ENCODE measurements at regions not wholly inside any gene's neighbourhood (a gene's known extent, or its start where the extent isn't known, plus 50 kb on each side); places are given as distances from the start of the nearest gene placed in this dataset.

DNA sequence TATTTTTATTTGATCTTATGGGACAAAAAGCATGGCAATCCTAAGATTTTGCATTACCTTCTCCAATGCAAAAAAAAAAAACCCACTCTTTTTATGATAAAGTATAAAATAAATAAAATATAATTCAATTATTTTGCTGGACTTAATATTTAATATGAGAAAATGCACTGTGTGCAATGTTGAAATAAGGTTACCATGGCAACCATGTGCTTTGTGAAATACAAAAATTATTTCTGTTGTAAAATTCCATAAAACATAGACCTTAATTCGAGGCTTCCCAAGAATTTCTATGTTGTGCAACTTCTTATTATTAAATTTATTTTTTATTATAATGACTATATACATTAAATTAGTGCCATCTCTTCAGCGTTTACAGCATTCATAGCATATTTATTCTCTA, 989.5 kb downstream of the MRPL39 start:
- H3K4me1 ChIP-seq, result no peaks in the 10 kb centered on the region
- no peak overlapping the region for H3K4me3 ChIP-seq
- DNase-seq (no peak), ATAC-seq (no peak)
- TF ChIP-seq, protein P1, sequence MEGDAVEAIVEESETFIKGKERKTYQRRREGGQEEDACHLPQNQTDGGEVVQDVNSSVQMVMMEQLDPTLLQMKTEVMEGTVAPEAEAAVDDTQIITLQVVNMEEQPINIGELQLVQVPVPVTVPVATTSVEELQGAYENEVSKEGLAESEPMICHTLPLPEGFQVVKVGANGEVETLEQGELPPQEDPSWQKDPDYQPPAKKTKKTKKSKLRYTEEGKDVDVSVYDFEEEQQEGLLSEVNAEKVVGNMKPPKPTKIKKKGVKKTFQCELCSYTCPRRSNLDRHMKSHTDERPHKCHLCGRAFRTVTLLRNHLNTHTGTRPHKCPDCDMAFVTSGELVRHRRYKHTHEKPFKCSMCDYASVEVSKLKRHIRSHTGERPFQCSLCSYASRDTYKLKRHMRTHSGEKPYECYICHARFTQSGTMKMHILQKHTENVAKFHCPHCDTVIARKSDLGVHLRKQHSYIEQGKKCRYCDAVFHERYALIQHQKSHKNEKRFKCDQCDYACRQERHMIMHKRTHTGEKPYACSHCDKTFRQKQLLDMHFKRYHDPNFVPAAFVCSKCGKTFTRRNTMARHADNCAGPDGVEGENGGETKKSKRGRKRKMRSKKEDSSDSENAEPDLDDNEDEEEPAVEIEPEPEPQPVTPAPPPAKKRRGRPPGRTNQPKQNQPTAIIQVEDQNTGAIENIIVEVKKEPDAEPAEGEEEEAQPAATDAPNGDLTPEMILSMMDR (IDR thresholded peaks at IDR 0.05), result no peak
- no peak overlapping the region for H3K27ac ChIP-seq
- no peaks in the 10 kb centered on the region for H3K9me3 ChIP-seq
- H3K36me3 ChIP-seq, result no peaks in the 10 kb centered on the region
- no peaks in the 10 kb centered on the region for H3K27me3 ChIP-seq
- intact Hi-C loops (cut with DNase I), result no loop called here

DNA sequence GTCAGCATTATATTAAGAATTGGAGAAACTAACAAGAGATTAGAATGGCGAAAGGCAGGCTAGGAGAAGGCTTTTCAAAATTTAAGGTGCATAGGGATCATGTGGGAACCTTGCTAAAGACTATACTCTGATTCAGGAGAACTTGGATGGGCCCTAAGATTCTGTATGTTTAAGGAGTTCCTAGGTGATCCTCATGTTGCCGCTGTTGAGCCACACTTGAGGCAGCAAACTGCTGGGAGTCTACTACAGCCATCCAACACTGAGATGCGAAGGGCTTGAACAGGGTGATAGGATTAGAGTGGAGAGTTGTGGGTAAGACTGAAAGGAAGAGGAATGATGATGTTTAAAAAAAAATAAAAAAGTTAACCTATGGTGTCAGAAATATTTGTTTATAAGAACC, 1013.2 kb downstream of the MRPL39 start:
- no peaks in the 10 kb centered on the region for H3K4me1 ChIP-seq
- no peak overlapping the region for H3K4me3 ChIP-seq
- DNase-seq (no peak), ATAC-seq (no peak)
- intact Hi-C loops (cut with DNase I), result no loop called here
- H3K36me3 ChIP-seq, result no peaks in the 10 kb centered on the region
- TF ChIP-seq, protein P1 (IDR thresholded peaks at IDR 0.05), result no peak
- no peaks in the 10 kb centered on the region for H3K9me3 ChIP-seq
- H3K27ac ChIP-seq, result no peak overlapping the region
- no peaks in the 10 kb centered on the region for H3K27me3 ChIP-seq

DNA sequence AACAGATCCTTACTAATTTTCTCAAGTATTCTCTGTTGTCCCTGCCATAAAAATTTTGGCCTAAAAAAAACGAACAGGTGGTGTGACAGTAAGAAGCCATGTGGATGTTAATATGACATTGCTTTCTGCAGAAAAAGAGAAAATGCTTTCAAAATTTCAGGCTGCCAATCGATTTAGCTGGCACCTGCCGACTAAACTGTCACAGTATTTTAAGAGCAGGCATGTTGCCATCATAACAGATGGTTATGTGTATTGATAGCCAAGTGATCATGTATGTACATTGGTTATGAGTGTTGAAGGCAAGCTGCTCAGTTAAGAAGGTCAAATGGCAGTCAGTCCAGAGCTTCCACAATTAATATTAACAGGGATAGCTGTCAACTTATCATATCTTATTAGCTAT, 1017.0 kb downstream of the MRPL39 start:
- no peak for ATAC-seq
- TF ChIP-seq, protein P1 (IDR thresholded peaks at IDR 0.05), result no peak
- H3K4me3 ChIP-seq, result no peak overlapping the region
- H3K9me3 ChIP-seq, result no peaks in the 10 kb centered on the region
- H3K36me3 ChIP-seq, result no peaks in the 10 kb centered on the region
- intact Hi-C loops (cut with DNase I), result no loop called here
- H3K27me3 ChIP-seq, result no peaks in the 10 kb centered on the region
- DNase-seq, result no peak
- no peak overlapping the region for H3K27ac ChIP-seq
- no peaks in the 10 kb centered on the region for H3K4me1 ChIP-seq

DNA sequence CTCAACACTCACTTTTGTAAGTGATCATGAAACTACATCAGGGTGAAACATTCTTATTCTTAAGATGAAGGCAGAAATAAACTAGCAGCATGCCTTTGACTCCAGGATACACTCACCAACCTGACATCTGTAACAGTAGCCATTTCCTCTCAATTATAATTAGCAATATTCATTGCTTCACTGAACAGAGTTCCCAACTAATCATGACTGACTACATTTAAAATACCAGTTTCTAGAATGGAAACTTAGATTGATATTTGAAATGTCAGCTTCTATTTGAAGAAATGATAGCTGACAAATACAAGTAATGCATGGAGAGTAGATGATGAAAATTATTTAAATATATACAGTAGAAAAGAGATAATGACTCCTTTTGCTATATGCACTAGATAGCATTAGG, 1023.8 kb downstream of the MRPL39 start:
- H3K9me3 ChIP-seq, result no peaks in the 10 kb centered on the region
- intact Hi-C loops (cut with DNase I), result no loop called here
- no peaks in the 10 kb centered on the region for H3K36me3 ChIP-seq
- H3K27ac ChIP-seq, result no peak overlapping the region
- no peaks in the 10 kb centered on the region for H3K4me1 ChIP-seq
- no peak for DNase-seq
- TF ChIP-seq, protein P1 (IDR thresholded peaks at IDR 0.05), result no peak
- no peak overlapping the region for H3K4me3 ChIP-seq
- no peaks in the 10 kb centered on the region for H3K27me3 ChIP-seq
- ATAC-seq, result no peak

DNA sequence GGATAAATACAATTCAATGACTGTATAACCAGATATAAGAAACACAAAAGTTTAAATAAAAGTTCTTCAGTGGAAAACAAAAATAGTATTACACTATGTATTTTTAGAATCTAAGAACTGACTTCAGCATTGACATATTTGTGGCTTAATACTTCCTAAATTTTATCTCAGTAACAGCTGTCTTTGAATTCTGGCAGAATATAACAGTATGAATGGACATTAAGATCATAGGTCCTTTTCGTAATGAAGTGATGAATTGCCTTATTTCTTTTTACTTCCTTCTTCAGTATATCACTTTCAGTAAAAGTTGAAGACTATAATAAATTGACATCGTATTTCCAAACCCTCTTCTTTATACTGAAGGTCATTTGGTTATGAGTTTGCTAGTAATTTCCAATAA, 1030.0 kb downstream of the MRPL39 start:
- Histone ChIP-seq H3K27me3 (no peaks in the 10 kb centered on the region), H3K9me3 (no peaks in the 10 kb centered on the region), H3K36me3 (no peaks in the 10 kb centered on the region), H3K4me1 (no peaks in the 10 kb centered on the region), H3K27ac (no peak overlapping the region), H3K4me3 (no peak overlapping the region)
- intact Hi-C loops (cut with DNase I), result no loop called here
- ATAC-seq, result no peak
- no peak for DNase-seq
- TF ChIP-seq, protein P1 (IDR thresholded peaks at IDR 0.05), result no peak

DNA sequence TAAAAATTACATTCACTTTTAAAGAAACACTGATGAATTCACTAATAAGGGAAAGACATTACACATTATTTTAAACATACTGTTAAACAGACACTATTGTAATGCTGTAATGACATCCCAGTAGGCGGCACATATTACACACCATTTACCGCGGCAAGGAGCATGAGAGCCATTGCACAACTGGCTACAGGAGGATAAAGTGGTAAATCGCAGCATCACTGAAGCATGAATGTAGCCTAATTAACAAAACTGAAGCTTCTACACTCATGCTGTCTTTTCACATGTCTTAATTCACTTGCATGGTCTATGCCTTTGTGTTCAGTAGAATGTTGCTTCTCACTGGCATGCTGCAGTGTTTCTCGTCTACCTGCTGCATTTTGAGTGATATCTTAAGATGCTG, 1046.0 kb downstream of the MRPL39 start:
- no peak overlapping the region for H3K4me3 ChIP-seq
- no peak for ATAC-seq
- no peaks in the 10 kb centered on the region for H3K4me1 ChIP-seq
- DNase-seq, result no peak
- no peaks in the 10 kb centered on the region for H3K27me3 ChIP-seq
- no peaks in the 10 kb centered on the region for H3K36me3 ChIP-seq
- intact Hi-C loops (cut with DNase I), result no loop called here
- TF ChIP-seq, protein P1 (IDR thresholded peaks at IDR 0.05), result no peak
- no peaks in the 10 kb centered on the region for H3K9me3 ChIP-seq
- H3K27ac ChIP-seq, result no peak overlapping the region
